Parathyroid adenoma (tissue), 2 donors: ENCODE measurements at regions not wholly inside any gene's neighbourhood (a gene's known extent, or its start where the extent isn't known, plus 50 kb on each side); places are given as distances from the start of the nearest gene placed in this dataset.

Source experiments
- H2AFZ ChIP-seq: fragments of 300-600 bp; sonication (generic); one replicate; pipeline ENCODE4 v1.7.0; 2017; ENCODE audit warnings: antibody characterized with exemption, mild to moderate bottlenecking
- H3K27ac ChIP-seq: fragments of 300-600 bp; sonication (generic); one replicate; pipeline ENCODE4 v1.7.0; 2017
- H3K27me3 ChIP-seq: fragments of 300-600 bp; sonication (generic); one replicate; pipeline ENCODE4 v1.7.0; 2017; ENCODE audit warnings: low read length; ENCODE audit not compliant: control insufficient read depth, insufficient read depth
- H3K36me3 ChIP-seq: fragments of 300-600 bp; sonication (generic); one replicate; pipeline ENCODE4 v1.7.0; 2017; ENCODE audit warnings: low read length; ENCODE audit not compliant: control insufficient read depth, insufficient read depth
- H3K4me1 ChIP-seq: fragments of 300-600 bp; sonication (generic); one replicate; pipeline ENCODE4 v1.7.0; 2017; ENCODE audit warnings: control low read depth
- H3K4me2 ChIP-seq: fragments of 300-600 bp; sonication (generic); one replicate; pipeline ENCODE4 v1.7.0; 2017; ENCODE audit warnings: low read length
- H3K4me3 ChIP-seq: fragments of 300-600 bp; sonication (generic); one replicate; pipeline ENCODE4 v1.7.0; 2017; ENCODE audit warnings: low read depth, low read length
- H3K79me2 ChIP-seq: fragments of 300-600 bp; sonication (generic); one replicate; pipeline ENCODE4 v1.7.0; 2017; ENCODE audit warnings: control low read depth
- H3K9ac ChIP-seq: fragments of 300-600 bp; sonication (generic); one replicate; pipeline ENCODE4 v1.7.0; 2017; ENCODE audit warnings: mild to moderate bottlenecking
- H3K9me3 ChIP-seq: fragments of 300-600 bp; sonication (generic); one replicate; pipeline ENCODE4 v1.7.0; 2017; ENCODE audit warnings: low read length; ENCODE audit not compliant: control insufficient read depth
- CTCF ChIP-seq: fragments of 300-600 bp; sonication (generic); IDR thresholded peaks from one replicate; pipeline ENCODE4 v1.7.0; 2017; ENCODE audit warnings: antibody characterized with exemption, mild to moderate bottlenecking
- donor health status: primary hyperparathyroidism.

- Histone ChIP-seq H3K4me1 (no peaks in the 10 kb centered on the region), H3K27me3 (no peaks in the 10 kb centered on the region), H3K9ac (no peak overlapping the region), H3K9me3 (no peaks in the 10 kb centered on the region), H3K4me2 (no peak overlapping the region), H2AFZ (no peak overlapping the region), H3K27ac (no peak overlapping the region), H3K4me3 (no peak overlapping the region), H3K36me3 (no peaks in the 10 kb centered on the region), H3K79me2 (no peaks in the 10 kb centered on the region)
- no peak for TF ChIP-seq CTCF
These were observed 312.4 kb upstream of the FANCL start for GRCh38 chr2:58553522-58553921.

- Histone ChIP-seq H3K27ac (no peak overlapping the region), H3K9ac (no peak overlapping the region), H2AFZ (no peak overlapping the region), H3K4me2 (no peak overlapping the region), H3K4me1 (no peaks in the 10 kb centered on the region), H3K36me3 (no peaks in the 10 kb centered on the region), H3K79me2 (no peaks in the 10 kb centered on the region), H3K27me3 (no peaks in the 10 kb centered on the region), H3K4me3 (no peak overlapping the region), H3K9me3 (no peaks in the 10 kb centered on the region)
- no peak for TF ChIP-seq CTCF
These were observed 304.5 kb upstream of the FANCL start for GRCh38 chr2:58545300-58546280.

- Histone ChIP-seq H3K4me2 (no peak overlapping the region), H3K9me3 (no peaks in the 10 kb centered on the region), H3K4me1 (no peaks in the 10 kb centered on the region), H3K79me2 (no peaks in the 10 kb centered on the region), H3K4me3 (no peak overlapping the region), H3K9ac (no peak overlapping the region), H3K27me3 (no peaks in the 10 kb centered on the region), H2AFZ (no peak overlapping the region), H3K36me3 (no peaks in the 10 kb centered on the region), H3K27ac (no peak overlapping the region)
- TF ChIP-seq CTCF, result no peak
These were observed 302.3 kb upstream of the FANCL start for GRCh38 chr2:58543442-58543841.

GRCh38 chr2:58541511-58541910 lies 300.4 kb upstream of the FANCL start:
- H3K4me1 ChIP-seq, result no peaks in the 10 kb centered on the region
- H3K27me3 ChIP-seq, result no peaks in the 10 kb centered on the region
- H3K4me3 ChIP-seq, result no peak overlapping the region
- H3K4me2 ChIP-seq, result no peak overlapping the region
- no peak for TF ChIP-seq CTCF
- no peaks in the 10 kb centered on the region for H3K36me3 ChIP-seq
- H3K27ac ChIP-seq, result no peak overlapping the region
- H3K79me2 ChIP-seq, result no peaks in the 10 kb centered on the region
- no peak overlapping the region for H3K9ac ChIP-seq
- no peaks in the 10 kb centered on the region for H3K9me3 ChIP-seq
- no peak overlapping the region for H2AFZ ChIP-seq

GRCh38 chr2:58540681-58541080 lies 299.6 kb upstream of the FANCL start:
- Histone ChIP-seq H3K27me3 (no peaks in the 10 kb centered on the region), H3K9ac (no peak overlapping the region), H2AFZ (no peak overlapping the region), H3K4me2 (no peak overlapping the region), H3K4me1 (no peaks in the 10 kb centered on the region), H3K79me2 (no peaks in the 10 kb centered on the region), H3K9me3 (no peaks in the 10 kb centered on the region), H3K27ac (no peak overlapping the region), H3K36me3 (no peaks in the 10 kb centered on the region), H3K4me3 (no peak overlapping the region)
- no peak for TF ChIP-seq CTCF
